ENCODE measurements at regions not wholly inside any gene's neighbourhood (a gene's known extent, or its start where the extent isn't known, plus 50 kb on each side); places are given as distances from the start of the nearest gene placed in this dataset.

GRCh38 chr2:107374249-107374648 lies 452.4 kb upstream of the RGPD4 start:
- Mint-ChIP-seq H3K4me1 (ENCODE audit: low read depth) (no peaks in the 10 kb centered on the region), H3K27ac (no peak overlapping the region), H3K9me3 (no peaks in the 10 kb centered on the region), H3K4me3 (no peak overlapping the region), H3K27me3 (ENCODE audit: insufficient read depth) (no peaks in the 10 kb centered on the region), H3K36me3 (ENCODE audit: low read depth) (no peaks in the 10 kb centered on the region)
- DNase-seq (ENCODE audit: low spot score), result no peak
- intact Hi-C loops (cut with micrococcal nuclease), result no loop called here

- intact Hi-C loops (cut with micrococcal nuclease), result no loop called here
- Mint-ChIP-seq H3K27me3 (ENCODE audit: insufficient read depth) (no peaks in the 10 kb centered on the region), H3K27ac (no peak overlapping the region), H3K36me3 (ENCODE audit: low read depth) (no peaks in the 10 kb centered on the region), H3K4me1 (ENCODE audit: low read depth) (no peaks in the 10 kb centered on the region), H3K9me3 (peaks cover 5% of the 10 kb centered on the region), H3K4me3 (no peak overlapping the region)
- DNase-seq (ENCODE audit: low spot score), result no peak
Observed at GRCh38 chr2:107376909-107377308, 449.8 kb upstream of the RGPD4 start.

DNA sequence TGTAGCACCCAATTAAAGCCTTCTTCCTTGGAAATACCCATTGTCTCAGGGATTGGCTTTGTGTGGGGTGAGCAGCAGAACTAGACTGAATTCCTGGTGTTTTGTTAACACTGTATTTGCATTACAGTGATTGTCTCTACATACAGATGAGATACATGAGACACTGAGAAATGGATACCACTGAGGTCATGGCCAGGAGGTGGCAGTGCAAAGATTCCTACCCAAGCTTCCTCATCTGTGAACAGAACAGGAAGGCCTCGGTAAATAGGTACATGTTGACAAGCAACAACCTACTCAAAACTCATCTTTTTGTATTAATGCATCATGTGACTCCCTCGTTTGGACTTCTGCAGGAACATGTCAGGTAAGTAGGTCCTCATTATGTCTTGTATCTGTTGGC lies 445.8 kb upstream of the RGPD4 start:
- H3K4me3 Mint-ChIP-seq, result no peak overlapping the region
- H3K36me3 Mint-ChIP-seq (ENCODE audit: low read depth), result no peaks in the 10 kb centered on the region
- H3K27ac Mint-ChIP-seq, result no peak overlapping the region
- H3K4me1 Mint-ChIP-seq (ENCODE audit: low read depth), result no peaks in the 10 kb centered on the region
- H3K9me3 Mint-ChIP-seq, result peaks cover 5% of the 10 kb centered on the region
- intact Hi-C loops (cut with micrococcal nuclease), result no loop called here
- DNase-seq (ENCODE audit: low spot score), result no peak
- H3K27me3 Mint-ChIP-seq (ENCODE audit: insufficient read depth), result no peaks in the 10 kb centered on the region

DNA sequence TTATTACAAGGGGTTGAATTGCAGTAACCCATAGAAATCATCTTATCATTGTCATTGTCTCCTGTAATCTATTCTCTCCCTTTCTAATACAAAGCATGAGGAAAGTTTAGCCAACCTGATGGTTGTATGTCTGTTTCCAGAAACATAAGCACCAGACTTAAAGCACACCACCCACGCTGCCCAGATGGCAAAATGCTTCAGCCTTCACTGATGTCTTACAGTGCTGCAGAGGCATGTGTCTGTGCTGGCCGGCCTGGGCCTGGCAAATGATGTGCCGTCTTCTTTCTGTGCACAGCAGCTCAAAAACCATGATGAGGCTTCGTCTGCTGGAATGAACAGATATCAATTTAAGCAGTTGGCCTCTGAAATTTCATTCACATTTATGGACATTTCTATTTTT lies 443.0 kb upstream of the RGPD4 start:
- Mint-ChIP-seq H3K36me3 (ENCODE audit: low read depth) (no peaks in the 10 kb centered on the region), H3K9me3 (peaks cover 14% of the 10 kb centered on the region), H3K27ac (no peak overlapping the region), H3K4me3 (no peak overlapping the region), H3K27me3 (ENCODE audit: insufficient read depth) (no peaks in the 10 kb centered on the region), H3K4me1 (ENCODE audit: low read depth) (no peaks in the 10 kb centered on the region)
- DNase-seq (ENCODE audit: low spot score), result no peak
- intact Hi-C loops (cut with micrococcal nuclease), result no loop called here

- Mint-ChIP-seq H3K4me1 (ENCODE audit: low read depth) (no peaks in the 10 kb centered on the region), H3K36me3 (ENCODE audit: low read depth) (no peaks in the 10 kb centered on the region), H3K27ac (no peak overlapping the region), H3K27me3 (ENCODE audit: insufficient read depth) (no peaks in the 10 kb centered on the region), H3K4me3 (no peak overlapping the region), H3K9me3 (peaks cover 20% of the 10 kb centered on the region)
- intact Hi-C loops (cut with micrococcal nuclease), result no loop called here
- no peak for DNase-seq (ENCODE audit: low spot score)
Observed at GRCh38 chr2:107384422-107384821, 442.3 kb upstream of the RGPD4 start.

- Mint-ChIP-seq H3K27me3 (ENCODE audit: insufficient read depth) (no peaks in the 10 kb centered on the region), H3K9me3 (peaks cover 16% of the 10 kb centered on the region), H3K4me1 (ENCODE audit: low read depth) (no peaks in the 10 kb centered on the region), H3K4me3 (no peak overlapping the region), H3K27ac (no peak overlapping the region), H3K36me3 (ENCODE audit: low read depth) (no peaks in the 10 kb centered on the region)
- no peak for DNase-seq (ENCODE audit: low spot score)
- intact Hi-C loops (cut with micrococcal nuclease), result no loop called here
Observed at GRCh38 chr2:107385921-107386320, 440.8 kb upstream of the RGPD4 start.

GRCh38 chr2:107392241-107392704 lies 434.4 kb upstream of the RGPD4 start:
- intact Hi-C loops (cut with micrococcal nuclease), result no loop called here
- Mint-ChIP-seq H3K9me3 (peaks cover 16% of the 10 kb centered on the region), H3K4me1 (ENCODE audit: low read depth) (no peaks in the 10 kb centered on the region), H3K27ac (no peak overlapping the region), H3K27me3 (ENCODE audit: insufficient read depth) (no peaks in the 10 kb centered on the region), H3K36me3 (ENCODE audit: low read depth) (no peaks in the 10 kb centered on the region), H3K4me3 (no peak overlapping the region)
- DNase-seq (ENCODE audit: low spot score), result no peak

GRCh38 chr2:107393516-107393915 lies 433.2 kb upstream of the RGPD4 start:
- Mint-ChIP-seq H3K4me3 (no peak overlapping the region), H3K36me3 (ENCODE audit: low read depth) (no peaks in the 10 kb centered on the region), H3K27ac (no peak overlapping the region), H3K9me3 (peaks cover 7% of the 10 kb centered on the region), H3K27me3 (ENCODE audit: insufficient read depth) (no peaks in the 10 kb centered on the region), H3K4me1 (ENCODE audit: low read depth) (no peaks in the 10 kb centered on the region)
- intact Hi-C loops (cut with micrococcal nuclease), result no loop called here
- no peak for DNase-seq (ENCODE audit: low spot score)

GRCh38 chr2:107398683-107399082 lies 428.0 kb upstream of the RGPD4 start:
- DNase-seq (ENCODE audit: low spot score), result no peak
- Mint-ChIP-seq H3K4me1 (ENCODE audit: low read depth) (no peaks in the 10 kb centered on the region), H3K27ac (no peak overlapping the region), H3K27me3 (ENCODE audit: insufficient read depth) (no peaks in the 10 kb centered on the region), H3K4me3 (no peak overlapping the region), H3K36me3 (ENCODE audit: low read depth) (no peaks in the 10 kb centered on the region), H3K9me3 (no peaks in the 10 kb centered on the region)
- intact Hi-C loops (cut with micrococcal nuclease), result no loop called here

DNA sequence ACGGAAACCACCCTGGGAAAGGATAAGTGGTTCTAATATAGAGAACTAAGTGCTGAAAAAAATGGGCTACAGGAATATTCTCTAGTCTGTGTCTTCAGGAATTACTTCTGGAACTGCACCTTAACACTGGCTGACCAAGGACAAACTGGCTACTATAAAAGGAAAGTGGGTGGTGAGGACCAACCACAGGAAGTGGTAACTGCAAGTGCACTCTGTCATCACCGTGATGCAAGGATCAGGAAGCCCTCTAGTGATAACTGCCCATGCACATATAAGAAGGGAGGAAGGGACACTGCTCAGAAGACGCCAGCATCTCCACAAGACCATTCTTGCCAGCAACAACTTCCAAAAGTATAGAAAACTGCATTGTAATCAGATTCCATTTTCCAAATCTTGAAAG lies 424.4 kb upstream of the RGPD4 start:
- no peak overlapping the region for H3K4me3 Mint-ChIP-seq
- intact Hi-C loops (cut with micrococcal nuclease), result no loop called here
- H3K36me3 Mint-ChIP-seq (ENCODE audit: low read depth), result no peaks in the 10 kb centered on the region
- no peaks in the 10 kb centered on the region for H3K27me3 Mint-ChIP-seq (ENCODE audit: insufficient read depth)
- no peaks in the 10 kb centered on the region for H3K9me3 Mint-ChIP-seq
- DNase-seq (ENCODE audit: low spot score), result no peak
- no peaks in the 10 kb centered on the region for H3K4me1 Mint-ChIP-seq (ENCODE audit: low read depth)
- no peak overlapping the region for H3K27ac Mint-ChIP-seq

DNA sequence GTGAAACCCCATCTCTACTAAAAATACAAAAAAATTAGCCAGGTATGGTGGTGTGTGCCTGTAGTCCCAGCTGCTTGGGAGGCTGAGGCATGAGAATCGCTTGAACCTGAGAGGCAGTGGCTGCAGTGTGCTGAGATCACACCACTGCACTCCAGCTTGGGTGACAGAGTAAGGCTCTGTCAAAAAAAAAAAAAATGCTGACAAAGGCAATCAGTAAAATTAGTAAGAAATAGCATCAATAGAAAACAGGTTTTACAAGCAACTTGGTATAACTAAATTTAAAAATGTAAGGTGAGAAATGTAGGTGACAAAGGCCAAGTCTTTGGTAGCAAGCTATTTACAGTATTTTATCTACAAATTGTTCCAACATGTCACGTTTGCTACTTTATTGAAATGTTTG lies 421.4 kb upstream of the RGPD4 start:
- Mint-ChIP-seq H3K36me3 (ENCODE audit: low read depth) (no peaks in the 10 kb centered on the region), H3K9me3 (no peaks in the 10 kb centered on the region), H3K27me3 (ENCODE audit: insufficient read depth) (no peaks in the 10 kb centered on the region), H3K27ac (no peak overlapping the region), H3K4me3 (no peak overlapping the region), H3K4me1 (ENCODE audit: low read depth) (no peaks in the 10 kb centered on the region)
- intact Hi-C loops (cut with micrococcal nuclease), result no loop called here
- no peak for DNase-seq (ENCODE audit: low spot score)

GRCh38 chr2:107407017-107407416 lies 419.7 kb upstream of the RGPD4 start:
- Mint-ChIP-seq H3K9me3 (no peaks in the 10 kb centered on the region), H3K36me3 (ENCODE audit: low read depth) (no peaks in the 10 kb centered on the region), H3K27ac (no peak overlapping the region), H3K4me3 (no peak overlapping the region), H3K27me3 (ENCODE audit: insufficient read depth) (no peaks in the 10 kb centered on the region), H3K4me1 (ENCODE audit: low read depth) (no peaks in the 10 kb centered on the region)
- DNase-seq (ENCODE audit: low spot score), result no peak
- intact Hi-C loops (cut with micrococcal nuclease), result no loop called here

GRCh38 chr2:107407974-107408373 lies 418.7 kb upstream of the RGPD4 start:
- H3K9me3 Mint-ChIP-seq, result no peaks in the 10 kb centered on the region
- no peaks in the 10 kb centered on the region for H3K36me3 Mint-ChIP-seq (ENCODE audit: low read depth)
- H3K27ac Mint-ChIP-seq, result no peak overlapping the region

DNA sequence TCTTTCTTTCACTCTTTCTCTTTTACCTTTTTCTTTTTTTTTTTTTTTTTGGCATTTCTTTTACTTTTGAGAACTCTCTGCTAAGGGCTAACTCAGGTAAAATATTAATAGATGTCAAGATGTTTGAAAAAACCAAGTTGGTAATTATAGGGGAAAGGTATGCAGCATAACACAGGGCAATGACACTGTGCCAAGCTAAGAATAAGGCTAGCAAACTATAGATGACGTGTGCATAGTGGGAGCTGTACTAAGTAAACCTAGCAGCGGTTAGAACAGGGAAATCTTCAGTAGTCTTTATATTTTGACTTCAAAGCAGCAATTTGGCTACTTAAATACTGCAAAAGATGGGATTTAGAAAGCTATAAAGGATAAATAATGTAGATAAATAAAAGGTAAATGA lies 415.4 kb upstream of the RGPD4 start:
- DNase-seq (ENCODE audit: low spot score), result no peak
- Mint-ChIP-seq H3K9me3 (no peaks in the 10 kb centered on the region), H3K27me3 (ENCODE audit: insufficient read depth) (no peaks in the 10 kb centered on the region), H3K36me3 (ENCODE audit: low read depth) (no peaks in the 10 kb centered on the region), H3K4me3 (no peak overlapping the region), H3K27ac (no peak overlapping the region), H3K4me1 (ENCODE audit: low read depth) (no peaks in the 10 kb centered on the region)
- intact Hi-C loops (cut with micrococcal nuclease), result no loop called here

More at GRCh38 chr2:107407974-107408373, 418.7 kb upstream of the RGPD4 start:
- H3K4me3 Mint-ChIP-seq, result no peak overlapping the region
- no peak for DNase-seq (ENCODE audit: low spot score)
- H3K27me3 Mint-ChIP-seq (ENCODE audit: insufficient read depth), result no peaks in the 10 kb centered on the region
- no peaks in the 10 kb centered on the region for H3K4me1 Mint-ChIP-seq (ENCODE audit: low read depth)
- intact Hi-C loops (cut with micrococcal nuclease), result no loop called here

All from activated T-helper 1 cell treated with anti-CD3 and anti-CD28 coated beads, Interleukin-12 subunit alpha, Interleukin-12 subunit beta, Interleukin-2, Interleukin-4 antibody, amounts not matched to agents 30 ng/mL and 10 ng/mL and 1 ng/mL, durations not matched to agents 14 hours and 24 hours and 36 hours (primary cell).